ENCODE measurements at regions not wholly inside any gene's neighbourhood (a gene's known extent, or its start where the extent isn't known, plus 50 kb on each side); places are given as distances from the start of the nearest gene placed in this dataset.

GRCh38 chr6:113246186-113246585, 611.0 kb upstream of the MARCKS start:
- TF ChIP-seq CTCF (IDR thresholded peaks at IDR 0.05) (no peak), POLR2A (IDR thresholded peaks at IDR 0.05) (no peak), POLR2AphosphoS5 (IDR thresholded peaks at IDR 0.05) (no peak)
